H9 (cell line): ENCODE measurements at regions not wholly inside any gene's neighbourhood (a gene's known extent, or its start where the extent isn't known, plus 50 kb on each side); places are given as distances from the start of the nearest gene placed in this dataset.
"Not testable (repeated sequence)": the region's sequence is repeated elsewhere in the genome, so short reads cannot be mapped to it uniquely, and the experiment has no call there.

Experiments used
- DNase-seq: peaks from one replicate; pipeline ENCODE4 v3.0.0-alpha.2; 2017
- H2AFZ ChIP-seq: one replicate; pipeline ENCODE4 v1.6.1; 2013; ENCODE audit warnings: mild to moderate bottlenecking, low read length, control low read depth, moderate library complexity
- H2AK5ac ChIP-seq: 2 replicates; pipeline ENCODE4 v1.6.1; 2013; ENCODE audit warnings: low read length, control low read depth, mixed read lengths; ENCODE audit not compliant: insufficient read length
- H2BK120ac ChIP-seq: one replicate; pipeline ENCODE4 v1.6.1; 2013; ENCODE audit warnings: low read depth, mild to moderate bottlenecking, low read length, control low read depth, inconsistent platforms; ENCODE audit not compliant: poor library complexity, severe bottlenecking
- H2BK12ac ChIP-seq: 2 replicates; pipeline ENCODE4 v1.6.1; 2013; ENCODE audit warnings: low read length, control low read depth, mixed read lengths, low read depth; ENCODE audit not compliant: insufficient read length
- H2BK15ac ChIP-seq: 2 replicates; pipeline ENCODE4 v1.6.1; 2013; ENCODE audit warnings: low read depth, low read length, control low read depth
- H2BK20ac ChIP-seq: one replicate; pipeline ENCODE4 v1.6.1; 2013; ENCODE audit warnings: low read depth, mild to moderate bottlenecking, low read length, control low read depth, inconsistent platforms; ENCODE audit not compliant: poor library complexity, severe bottlenecking
- H2BK5ac ChIP-seq: 2 replicates; pipeline ENCODE4 v1.6.1; 2013; ENCODE audit warnings: low read length, control low read depth, mixed read lengths; ENCODE audit not compliant: insufficient read length
- H3K14ac ChIP-seq: 2 replicates; pipeline ENCODE4 v1.6.1; 2013; ENCODE audit warnings: low read length, control low read depth; ENCODE audit not compliant: insufficient read depth
- H3K18ac ChIP-seq: 2 replicates; pipeline ENCODE4 v1.6.1; 2013; ENCODE audit warnings: low read depth, mild to moderate bottlenecking, mixed read lengths, low read length, control low read depth; ENCODE audit not compliant: insufficient read length
- H3K23ac ChIP-seq: 2 replicates; pipeline ENCODE4 v1.6.1; 2013; ENCODE audit warnings: low read length, control low read depth, mixed read lengths, low read depth; ENCODE audit not compliant: insufficient read length
- H3K23me2 ChIP-seq: 2 replicates; pipeline ENCODE4 v1.6.1; 2013; ENCODE audit warnings: low read depth, mild to moderate bottlenecking, mixed read lengths, low read length, control low read depth; ENCODE audit not compliant: insufficient read length, poor library complexity, severe bottlenecking
- H3K27ac ChIP-seq: 2 replicates; pipeline ENCODE4 v1.5.1; 2013; ENCODE audit warnings: low read length, control low read depth, mixed read lengths, low read depth; ENCODE audit not compliant: insufficient read length
- H3K27me3 ChIP-seq: 2 replicates; pipeline ENCODE4 v1.6.1; 2013; ENCODE audit warnings: low read length, control low read depth, inconsistent platforms; ENCODE audit not compliant: insufficient read depth
- H3K4ac ChIP-seq: 2 replicates; pipeline ENCODE4 v1.6.1; 2013; ENCODE audit warnings: low read depth, mild to moderate bottlenecking, control low read depth, inconsistent platforms, low read length, moderate library complexity
- H3K4me1 ChIP-seq: 2 replicates; pipeline ENCODE4 v1.6.1; 2013; ENCODE audit warnings: low read length, control low read depth, inconsistent platforms; ENCODE audit not compliant: insufficient read depth
- H3K4me2 ChIP-seq: 2 replicates; pipeline ENCODE4 v1.6.1; 2013; ENCODE audit warnings: low read length, control low read depth, mixed read lengths; ENCODE audit not compliant: insufficient read length, insufficient read depth
- H3K56ac ChIP-seq: 2 replicates; pipeline ENCODE4 v1.6.1; 2013; ENCODE audit warnings: low read depth, mild to moderate bottlenecking, mixed read lengths, low read length, control low read depth; ENCODE audit not compliant: insufficient read length
- H3K79me1 ChIP-seq: 2 replicates; pipeline ENCODE4 v1.6.1; 2013; ENCODE audit warnings: low read depth, mild to moderate bottlenecking, moderate library complexity, low read length, control low read depth, inconsistent platforms; ENCODE audit not compliant: insufficient read depth, poor library complexity, severe bottlenecking
- H3K79me2 ChIP-seq: 2 replicates; pipeline ENCODE4 v1.6.1; 2013; ENCODE audit warnings: low read length, control low read depth, inconsistent platforms; ENCODE audit not compliant: insufficient read depth
- H3K9ac ChIP-seq: 2 replicates; pipeline ENCODE4 v1.6.1; 2013; ENCODE audit warnings: low read length, control low read depth, mixed read lengths; ENCODE audit not compliant: insufficient read length; ENCODE audit errors: extremely low read depth
- H3K9me3 ChIP-seq: one replicate; pipeline ENCODE4 v1.6.1; 2013; ENCODE audit warnings: low read depth, low read length, inconsistent platforms; ENCODE audit not compliant: control insufficient read depth
- H3T11ph ChIP-seq: one replicate; pipeline ENCODE4 v1.6.1; 2013; ENCODE audit warnings: mild to moderate bottlenecking, low read length, control low read depth, inconsistent platforms
- H4K20me1 ChIP-seq: one replicate; pipeline ENCODE4 v1.6.1; 2013; ENCODE audit not compliant: control insufficient read depth, insufficient read length, insufficient read depth
- H4K5ac ChIP-seq: 2 replicates; pipeline ENCODE4 v1.6.1; 2013; ENCODE audit warnings: low read depth, mild to moderate bottlenecking, mixed read lengths, low read length, control low read depth; ENCODE audit not compliant: insufficient read length
- H4K8ac ChIP-seq: replicated peaks from 2 replicates; pipeline ENCODE4 v1.6.1; 2013; ENCODE audit warnings: low read length, control low read depth, mixed read lengths, low read depth; ENCODE audit not compliant: insufficient read length
- H4K91ac ChIP-seq: 2 replicates; pipeline ENCODE4 v1.6.1; 2013; ENCODE audit warnings: low read depth, mild to moderate bottlenecking, moderate library complexity, mixed read lengths, low read length, control low read depth; ENCODE audit not compliant: insufficient read length
- H3K27ac Mint-ChIP-seq, 3 experiments: 2 replicates in 2 of 3; 3 replicates in 1 of 3; pipeline ENCODE4 v1.8.0; 2020 to 2021; ENCODE audit warnings: mixed read lengths in 3 of 3, mild to moderate bottlenecking in 1 of 3, moderate library complexity in 1 of 3
- H3K27me3 Mint-ChIP-seq: 2 replicates; pipeline ENCODE4 v1.8.0; 2021; ENCODE audit warnings: low read depth, mild to moderate bottlenecking, moderate library complexity, mixed read lengths
- H3K36me3 Mint-ChIP-seq, 3 experiments: 2 replicates in 2 of 3; 3 replicates in 1 of 3; pipeline ENCODE4 v1.8.0; 2020 to 2021; ENCODE audit warnings: low read depth in 3 of 3, mixed read lengths in 3 of 3; ENCODE audit not compliant: insufficient read depth in 1 of 3
- H3K4me1 Mint-ChIP-seq, 2 experiments: 2 replicates each; pipeline ENCODE4 v1.8.0; 2020; ENCODE audit warnings: mixed read lengths in 2 of 2
- H3K4me3 Mint-ChIP-seq, 2 experiments: 2 replicates in 1 of 2; 3 replicates in 1 of 2; pipeline ENCODE4 v1.8.0; 2020 to 2021; ENCODE audit warnings: mild to moderate bottlenecking in 2 of 2, mixed read lengths in 2 of 2, moderate library complexity in 1 of 2
- H3K9me3 Mint-ChIP-seq, 2 experiments: 2 replicates in 1 of 2; 3 replicates in 1 of 2; pipeline ENCODE4 v1.8.0; 2020; ENCODE audit warnings: mild to moderate bottlenecking in 2 of 2, mixed read lengths in 2 of 2, moderate library complexity in 1 of 2
- WGBS: extraction: QIAGEN DNeasy Blood & Tissue Kit; methylation state at CpG from one replicate; pipeline ENCODE4 v1.1.7; 2013; ENCODE audit warnings: missing lambda C conversion rate, low lambda C conversion rate, mixed read lengths; ENCODE audit not compliant: insufficient read length; ENCODE audit errors: extremely low coverage; 5-methylcytosine and 5-hydroxymethylcytosine counted together

GRCh38 chr10:37044319-37044718, 81.1 kb upstream of the ANKRD30A start:
- not testable (repeated sequence) for H2BK5ac ChIP-seq, H3K14ac ChIP-seq, H3K18ac ChIP-seq, H3K27me3 Mint-ChIP-seq, H3K4me1 ChIP-seq, H3K23me2 ChIP-seq, H3K56ac ChIP-seq, H3K27ac Mint-ChIP-seq, H3K9ac ChIP-seq, H3K9me3 ChIP-seq, H4K5ac ChIP-seq, H3K4me1 Mint-ChIP-seq, H3K4me3 Mint-ChIP-seq, H3K23ac ChIP-seq, H2BK120ac ChIP-seq, H2BK15ac ChIP-seq, H3K27me3 ChIP-seq, H2BK20ac ChIP-seq, H3K79me2 ChIP-seq, H3K27ac ChIP-seq, H3K79me1 ChIP-seq, H4K91ac ChIP-seq, H3T11ph ChIP-seq, H3K4ac ChIP-seq, H2AK5ac ChIP-seq, DNase-seq, H2BK12ac ChIP-seq, H4K8ac ChIP-seq, H4K20me1 ChIP-seq, H3K4me2 ChIP-seq, H2AFZ ChIP-seq
- H3K9me3 Mint-ChIP-seq: peaks cover 91% of the 10 kb centered on the region in 2 experiments
- WGBS: no CpG with 5 or more reads among the region's 10 CpGs
- H3K36me3 Mint-ChIP-seq: peaks cover 0 to 37% (median 7%) of the 10 kb centered on the region in 3 experiments; a peak in 5 of 7 replicates
